HAP-1 (cell line): ENCODE measurements at regions not wholly inside any gene's neighbourhood (a gene's known extent, or its start where the extent isn't known, plus 50 kb on each side); places are given as distances from the start of the nearest gene placed in this dataset.

Experiments
- DNase-seq, 2 experiments: peaks; one replicate each; pipeline ENCODE4 v3.0.0-alpha.2; 2016 to 2020; ENCODE audit warnings: low spot score in 2 of 2
- H3K27me3 ChIP-seq: fragments of 250-450 bp; sonication (Bioruptor Pico); 2 replicates; pipeline ENCODE4 v1.5.1; 2020; ENCODE audit warnings: low read depth, mild to moderate bottlenecking, moderate library complexity
- H3K36me3 ChIP-seq: fragments of 250-450 bp; sonication (Bioruptor Pico); replicated peaks from 2 replicates; pipeline ENCODE4 v1.5.1; 2020; ENCODE audit warnings: mild to moderate bottlenecking
- H3K4me1 ChIP-seq: fragments of 250-450 bp; sonication (Bioruptor Pico); 2 replicates; pipeline ENCODE4 v1.5.1; 2020; ENCODE audit warnings: mild to moderate bottlenecking
- H3K4me3 ChIP-seq: fragments of 250-450 bp; sonication (Bioruptor Pico); 2 replicates; pipeline ENCODE4 v1.5.1; 2020; ENCODE audit warnings: mild to moderate bottlenecking, moderate library complexity
- H3K9me3 ChIP-seq: fragments of 250-450 bp; sonication (Bioruptor Pico); 2 replicates; pipeline ENCODE4 v1.5.1; 2020; ENCODE audit warnings: mild to moderate bottlenecking, moderate library complexity
- in situ Hi-C: fragments of 300-500 bp; cut with MboI; formaldehyde crosslinking; loops from 3 replicates; pipeline ENCODE4 v1.14.3; 2020; ENCODE audit warnings: low sequenced_read_pairs, inconsistent platforms, mixed read lengths

GRCh38 chr13:112236539-112237197, 139.5 kb upstream of the SPACA7 start:
- no peak for DNase-seq
- Histone ChIP-seq H3K4me3 (no peak overlapping the region), H3K4me1 (no peaks in the 10 kb centered on the region), H3K36me3 (no peaks in the 10 kb centered on the region), H3K9me3 (no peaks in the 10 kb centered on the region), H3K27me3 (no peaks in the 10 kb centered on the region)
- in situ Hi-C loops, result no loop called here

DNA sequence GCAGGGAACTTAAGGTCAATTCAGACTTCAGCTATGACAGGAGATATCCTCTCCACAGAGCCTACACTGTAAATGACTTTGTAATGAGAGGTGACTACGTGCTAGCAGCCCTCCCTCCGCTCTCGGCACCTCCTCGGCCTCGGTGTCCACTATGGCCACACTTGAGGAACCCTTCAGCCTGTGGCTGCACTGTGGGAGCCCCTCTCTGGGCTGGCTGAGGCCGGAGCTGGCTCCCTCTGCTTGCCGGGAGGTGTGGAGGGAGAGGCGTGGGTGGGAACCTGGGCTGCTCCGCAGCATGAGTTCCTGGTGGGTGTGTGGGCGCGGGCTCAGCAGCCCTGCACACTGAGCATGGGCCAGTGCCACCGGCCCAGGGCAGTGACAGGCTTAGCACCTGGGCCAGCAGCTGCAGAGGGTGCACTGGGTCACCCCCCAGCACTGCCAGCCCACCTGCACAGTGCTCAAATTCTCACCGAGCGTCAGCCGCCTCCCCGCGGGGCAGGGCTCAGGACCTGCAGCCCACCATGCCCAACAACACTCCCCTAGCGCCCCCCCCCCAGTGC, 137.6 kb upstream of the SPACA7 start:
- in situ Hi-C loops, result no loop called here
- Histone ChIP-seq H3K36me3 (no peaks in the 10 kb centered on the region), H3K4me3 (no peak overlapping the region), H3K27me3 (no peaks in the 10 kb centered on the region), H3K4me1 (no peaks in the 10 kb centered on the region), H3K9me3 (no peaks in the 10 kb centered on the region)
- no peak for DNase-seq

- no peak overlapping the region for H3K4me3 ChIP-seq
- no peaks in the 10 kb centered on the region for H3K27me3 ChIP-seq
- DNase-seq, result no peak
- H3K4me1 ChIP-seq, result no peaks in the 10 kb centered on the region
- in situ Hi-C loops, result no loop called here
- no peaks in the 10 kb centered on the region for H3K36me3 ChIP-seq
- H3K9me3 ChIP-seq, result no peaks in the 10 kb centered on the region
Measured at GRCh38 chr13:112240076-112240475, 136.1 kb upstream of the SPACA7 start.

GRCh38 chr13:112241288-112241687, 134.9 kb upstream of the SPACA7 start:
- H3K9me3 ChIP-seq, result no peaks in the 10 kb centered on the region

GRCh38 chr13:112242777-112243176, 133.4 kb upstream of the SPACA7 start:
- no peak overlapping the region for H3K4me3 ChIP-seq
- no peaks in the 10 kb centered on the region for H3K9me3 ChIP-seq
- H3K4me1 ChIP-seq, result no peaks in the 10 kb centered on the region
- no peaks in the 10 kb centered on the region for H3K36me3 ChIP-seq
- in situ Hi-C loops, result no loop called here
- no peak for DNase-seq
- H3K27me3 ChIP-seq, result no peaks in the 10 kb centered on the region

More at GRCh38 chr13:112241288-112241687, 134.9 kb upstream of the SPACA7 start:
- H3K36me3 ChIP-seq, result no peaks in the 10 kb centered on the region
- in situ Hi-C loops, result no loop called here
- no peaks in the 10 kb centered on the region for H3K27me3 ChIP-seq
- no peaks in the 10 kb centered on the region for H3K4me1 ChIP-seq
- no peak overlapping the region for H3K4me3 ChIP-seq
- no peak for DNase-seq

DNA sequence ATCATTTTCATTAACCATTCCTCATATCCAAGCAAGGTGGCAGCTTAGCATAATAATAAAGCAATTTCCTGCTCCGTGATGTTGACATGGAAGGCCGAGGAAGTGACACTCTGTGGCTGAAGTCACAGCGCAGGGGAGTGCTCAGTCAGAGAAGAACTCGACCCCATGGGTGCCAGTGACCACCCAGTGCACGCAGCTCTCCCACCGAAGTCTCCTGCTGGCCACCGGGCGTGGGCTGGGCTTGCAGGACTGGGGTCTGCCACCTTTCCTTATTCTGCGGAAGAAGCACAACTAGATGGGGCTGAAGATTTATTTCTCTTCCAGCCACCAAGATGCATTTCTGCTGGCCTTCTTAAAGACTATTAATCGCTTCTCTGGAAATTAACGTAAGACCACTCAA, 132.1 kb upstream of the SPACA7 start:
- no peak for DNase-seq
- Histone ChIP-seq H3K27me3 (no peaks in the 10 kb centered on the region), H3K9me3 (no peaks in the 10 kb centered on the region), H3K4me1 (no peaks in the 10 kb centered on the region), H3K36me3 (no peaks in the 10 kb centered on the region), H3K4me3 (no peak overlapping the region)
- in situ Hi-C loops, result no loop called here

DNA sequence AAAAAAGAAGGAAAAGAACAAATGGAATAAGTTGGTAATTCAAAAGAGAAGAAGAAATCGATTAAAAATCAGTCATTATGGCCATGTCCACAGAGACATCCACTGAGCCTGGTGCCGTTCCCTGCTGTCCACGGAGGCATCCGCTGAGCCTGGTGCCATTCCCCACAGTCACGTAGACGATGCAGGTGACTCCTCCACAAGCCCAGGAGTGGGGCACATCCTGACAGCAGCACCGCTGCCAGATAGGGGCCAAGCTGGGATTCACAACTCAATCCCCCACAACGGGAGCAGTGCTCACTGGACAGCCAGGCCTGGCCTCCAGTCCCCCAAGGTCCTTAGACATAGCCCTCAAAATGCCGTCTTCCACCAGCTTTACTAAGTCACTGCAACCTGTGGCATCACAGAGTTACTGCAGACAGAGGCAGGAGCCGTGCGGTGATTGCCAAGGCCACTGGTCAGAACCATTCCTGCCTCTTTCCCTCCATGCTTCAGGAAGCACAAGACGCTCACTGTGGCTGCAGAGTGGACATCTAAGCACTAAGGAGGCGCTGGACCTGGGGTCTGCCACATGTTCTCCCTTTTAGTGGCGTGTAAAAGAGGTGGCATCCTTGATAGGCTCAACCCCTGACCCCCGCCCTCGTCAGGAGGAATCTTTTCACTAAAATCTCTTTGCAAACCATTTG, 131.5 kb upstream of the SPACA7 start:
- Histone ChIP-seq H3K4me1 (no peaks in the 10 kb centered on the region), H3K4me3 (no peak overlapping the region), H3K27me3 (no peaks in the 10 kb centered on the region), H3K9me3 (no peaks in the 10 kb centered on the region), H3K36me3 (no peaks in the 10 kb centered on the region)
- no peak for DNase-seq
- in situ Hi-C loops, result no loop called here

- in situ Hi-C loops, result no loop called here
- no peak for DNase-seq
- Histone ChIP-seq H3K4me1 (no peaks in the 10 kb centered on the region), H3K9me3 (no peaks in the 10 kb centered on the region), H3K4me3 (no peak overlapping the region), H3K36me3 (no peaks in the 10 kb centered on the region), H3K27me3 (no peaks in the 10 kb centered on the region)
Measured at GRCh38 chr13:112245179-112245724, 130.9 kb upstream of the SPACA7 start.

DNA sequence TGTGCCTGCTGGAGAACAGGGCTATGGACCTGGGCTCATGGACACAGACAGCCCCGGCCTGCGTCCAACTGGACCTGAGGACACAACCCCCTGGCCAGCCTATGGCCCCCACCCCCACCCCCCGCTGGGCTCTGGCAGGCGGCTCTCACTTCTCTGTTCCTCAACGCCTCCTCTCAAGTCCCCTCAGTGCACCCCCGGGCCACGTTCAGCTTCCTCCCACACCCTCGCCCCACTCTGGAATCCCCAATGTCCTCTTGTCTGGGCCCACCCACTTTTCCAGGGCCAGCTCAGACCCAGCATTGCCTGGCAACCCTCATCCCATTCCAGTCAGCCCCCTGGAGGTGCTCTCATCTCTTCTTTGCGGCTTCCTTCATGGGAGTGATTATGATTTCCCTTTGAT, 130.2 kb upstream of the SPACA7 start:
- Histone ChIP-seq H3K27me3 (no peaks in the 10 kb centered on the region), H3K4me1 (no peaks in the 10 kb centered on the region), H3K9me3 (no peaks in the 10 kb centered on the region), H3K4me3 (no peak overlapping the region), H3K36me3 (no peaks in the 10 kb centered on the region)
- in situ Hi-C loops, result no loop called here
- DNase-seq, result no peak

DNA sequence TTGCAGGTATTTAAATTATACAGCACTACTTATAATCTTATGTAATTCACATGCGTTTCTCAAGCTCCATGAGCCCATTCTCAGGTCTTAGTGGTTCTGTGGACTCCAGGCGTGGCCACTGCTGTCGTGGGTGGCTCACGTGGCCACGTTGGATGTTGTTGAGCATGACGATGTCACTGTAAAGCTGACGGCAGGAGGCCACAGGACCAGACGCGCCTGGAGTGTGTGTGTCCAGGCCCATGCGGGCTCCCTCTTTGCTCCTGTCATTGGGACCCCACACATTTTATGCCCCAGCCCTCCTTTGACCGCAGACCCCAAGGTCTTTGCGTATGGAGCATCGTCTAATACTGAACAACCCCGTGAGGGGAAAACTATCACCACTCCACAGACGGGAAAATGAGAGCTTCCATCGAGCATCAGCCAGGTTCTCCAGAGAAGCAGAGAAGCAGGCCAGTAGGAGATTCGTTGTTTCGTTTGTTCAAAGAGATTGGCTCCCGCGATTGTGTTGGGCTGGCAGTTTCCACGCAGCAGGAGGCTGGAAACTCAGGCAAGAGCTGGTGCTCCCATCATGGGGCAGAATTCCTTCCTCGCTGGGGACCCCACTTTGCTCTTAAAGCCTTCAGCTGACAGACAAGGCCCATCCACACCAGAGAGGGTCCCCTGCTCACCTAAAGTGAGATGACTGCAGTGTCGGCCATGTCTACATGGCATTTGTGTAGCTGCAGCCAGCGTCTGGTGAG, 129.3 kb upstream of the SPACA7 start:
- H3K4me3 ChIP-seq, result no peak overlapping the region
- no peaks in the 10 kb centered on the region for H3K27me3 ChIP-seq
- no peaks in the 10 kb centered on the region for H3K4me1 ChIP-seq
- DNase-seq, result no peak
- in situ Hi-C loops, result no loop called here
- no peaks in the 10 kb centered on the region for H3K9me3 ChIP-seq
- no peaks in the 10 kb centered on the region for H3K36me3 ChIP-seq

DNA sequence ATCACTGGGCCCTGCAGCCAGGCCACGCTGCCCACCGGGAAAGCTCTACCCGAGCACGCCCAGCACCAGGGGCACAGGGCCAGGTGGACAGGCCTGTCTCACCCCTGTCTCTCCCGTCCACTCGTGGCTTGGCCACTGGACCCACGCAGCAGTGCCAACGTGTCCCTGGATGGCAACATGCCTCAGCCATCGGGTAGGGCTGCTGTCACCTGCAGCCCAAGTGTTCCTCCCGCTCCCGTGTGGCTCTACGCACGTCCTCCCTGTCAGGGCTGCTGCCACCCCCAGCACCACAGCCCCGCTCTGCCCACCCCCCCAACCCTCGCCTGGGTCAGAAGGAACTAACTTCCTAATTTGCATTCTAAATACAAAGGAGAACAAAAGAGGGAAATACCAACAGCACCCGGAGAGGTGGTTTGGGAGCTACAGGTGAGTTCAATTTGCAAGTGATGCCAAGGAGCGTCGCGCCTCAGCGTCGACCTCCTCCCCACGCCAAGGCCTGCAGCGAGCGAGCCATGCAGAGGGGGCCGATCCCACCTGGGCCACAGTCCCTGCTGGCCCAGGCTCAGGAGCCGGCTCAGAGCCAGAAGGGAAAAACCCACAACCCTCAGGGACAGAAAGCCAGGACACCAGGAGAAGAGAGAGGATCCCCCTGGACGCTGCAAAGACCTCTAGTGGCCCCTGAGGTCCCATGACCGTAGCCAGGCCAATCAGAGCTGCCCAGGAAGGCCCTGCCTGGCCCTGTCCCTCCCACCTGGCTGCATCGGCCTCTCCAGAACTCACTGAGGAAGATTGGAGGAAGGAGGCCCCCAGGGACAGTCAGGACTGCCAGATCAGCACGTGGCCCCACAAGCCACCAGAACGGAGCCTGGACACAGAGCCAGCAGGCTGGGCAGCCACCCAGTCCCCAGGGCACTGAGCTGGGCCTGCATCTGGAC, 128.4 kb upstream of the SPACA7 start:
- Histone ChIP-seq H3K27me3 (no peaks in the 10 kb centered on the region), H3K4me1 (no peaks in the 10 kb centered on the region), H3K9me3 (no peaks in the 10 kb centered on the region), H3K36me3 (no peaks in the 10 kb centered on the region), H3K4me3 (no peak overlapping the region)
- in situ Hi-C loops, result no loop called here
- DNase-seq, result no peak

- H3K27me3 ChIP-seq, result no peaks in the 10 kb centered on the region
- DNase-seq, result no peak
- in situ Hi-C loops, result no loop called here
Measured at GRCh38 chr13:112248406-112248760, 127.8 kb upstream of the SPACA7 start.

More at GRCh38 chr13:112248406-112248760, 127.8 kb upstream of the SPACA7 start:
- Histone ChIP-seq H3K4me3 (no peak overlapping the region), H3K36me3 (no peaks in the 10 kb centered on the region), H3K4me1 (no peaks in the 10 kb centered on the region), H3K9me3 (no peaks in the 10 kb centered on the region)
